Activated naive CD8-positive, alpha-beta T cell treated with anti-CD3 and anti-CD28 coated beads, Interleukin-2, amount 50 U/mL, for 24 hours (primary cell): ENCODE measurements at regions not wholly inside any gene's neighbourhood (a gene's known extent, or its start where the extent isn't known, plus 50 kb on each side); places are given as distances from the start of the nearest gene placed in this dataset.
"Not testable (repeated sequence)": the region's sequence is repeated elsewhere in the genome, so short reads cannot be mapped to it uniquely, and the experiment has no call there.

ENCODE experiments used
- ATAC-seq: fragments of 150-1000 bp; cut with Tn5 transposase; one replicate; pipeline ENCODE4 v1.10.0; 2021
- DNase-seq: peaks from one replicate; pipeline ENCODE4 v3.0.0; 2021
- H3K27ac Mint-ChIP-seq: one replicate; pipeline ENCODE4 v1.8.0; 2021; ENCODE audit warnings: mild to moderate bottlenecking, mixed read lengths
- H3K27me3 Mint-ChIP-seq: one replicate; pipeline ENCODE4 v1.8.0; 2021; ENCODE audit warnings: mixed read lengths
- H3K36me3 Mint-ChIP-seq: one replicate; pipeline ENCODE4 v1.8.0; 2021; ENCODE audit warnings: low read depth, mixed read lengths
- H3K4me1 Mint-ChIP-seq: one replicate; pipeline ENCODE4 v1.8.0; 2021; ENCODE audit warnings: mixed read lengths
- H3K4me3 Mint-ChIP-seq: one replicate; pipeline ENCODE4 v1.8.0; 2021; ENCODE audit warnings: mild to moderate bottlenecking, moderate library complexity, mixed read lengths
- H3K9me3 Mint-ChIP-seq: one replicate; pipeline ENCODE4 v1.8.0; 2021; ENCODE audit warnings: mixed read lengths

- H3K36me3 Mint-ChIP-seq: no peaks in the 10 kb centered on the region
- no peak for DNase-seq
- peaks cover 5% of the 10 kb centered on the region for H3K27me3 Mint-ChIP-seq
- no peaks in the 10 kb centered on the region for H3K4me1 Mint-ChIP-seq
- H3K27ac Mint-ChIP-seq: no peak overlapping the region
- no peak for ATAC-seq
- H3K4me3 Mint-ChIP-seq: no peak overlapping the region
- H3K9me3 Mint-ChIP-seq: no peaks in the 10 kb centered on the region
Measured at GRCh38 chrX:138020941-138021340, 455.0 kb downstream of the ZIC3 start.

DNA sequence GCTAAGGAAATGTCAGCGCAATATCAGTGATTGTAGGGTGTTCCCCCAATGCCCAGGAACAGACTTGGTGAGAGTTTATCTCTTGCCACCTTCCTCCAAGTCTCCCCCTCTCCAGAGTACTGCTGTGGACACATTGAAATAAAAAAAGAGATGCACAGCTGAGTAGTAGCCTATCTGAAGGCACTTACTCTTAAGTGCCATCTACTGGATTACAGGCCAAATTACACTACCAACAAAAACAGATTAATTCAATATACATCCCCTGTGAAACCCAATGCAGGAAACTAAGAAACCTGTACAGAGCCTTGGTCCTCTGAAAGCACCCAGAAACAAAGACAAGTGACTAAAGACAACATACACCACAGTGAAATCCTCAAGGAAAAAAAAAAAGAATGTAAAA is 460.3 kb downstream of the ZIC3 start:
- H3K4me3 Mint-ChIP-seq: no peak overlapping the region
- no peaks in the 10 kb centered on the region for H3K4me1 Mint-ChIP-seq
- ATAC-seq (no peak), DNase-seq (no peak)
- peaks cover 3% of the 10 kb centered on the region for H3K27me3 Mint-ChIP-seq
- H3K27ac Mint-ChIP-seq: no peak overlapping the region
- H3K36me3 Mint-ChIP-seq: no peaks in the 10 kb centered on the region
- no peaks in the 10 kb centered on the region for H3K9me3 Mint-ChIP-seq

DNA sequence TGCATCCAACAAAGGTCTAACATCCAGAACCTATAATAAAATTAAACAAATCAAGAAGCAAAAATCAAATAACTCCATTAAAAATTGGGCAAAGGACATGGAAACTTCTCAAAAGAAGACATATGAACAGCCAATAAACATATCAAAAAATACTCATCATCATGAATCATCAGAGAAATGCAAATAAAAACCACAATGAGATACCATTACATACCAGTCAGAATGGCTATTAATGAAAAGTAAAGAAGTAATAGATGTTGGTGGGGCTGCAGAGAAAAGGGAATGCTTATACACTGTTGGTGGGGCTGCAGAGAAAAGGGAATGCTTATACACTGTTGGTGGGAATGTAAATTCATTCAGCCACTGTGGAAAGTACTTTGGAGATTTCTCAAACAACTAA is 465.8 kb downstream of the ZIC3 start:
- DNase-seq: no peak
- H3K36me3 Mint-ChIP-seq: no peaks in the 10 kb centered on the region
- no peaks in the 10 kb centered on the region for H3K9me3 Mint-ChIP-seq
- no peaks in the 10 kb centered on the region for H3K27me3 Mint-ChIP-seq
- ATAC-seq: no peak
- H3K4me3 Mint-ChIP-seq: no peak overlapping the region
- H3K4me1 Mint-ChIP-seq: no peaks in the 10 kb centered on the region
- no peak overlapping the region for H3K27ac Mint-ChIP-seq

DNA sequence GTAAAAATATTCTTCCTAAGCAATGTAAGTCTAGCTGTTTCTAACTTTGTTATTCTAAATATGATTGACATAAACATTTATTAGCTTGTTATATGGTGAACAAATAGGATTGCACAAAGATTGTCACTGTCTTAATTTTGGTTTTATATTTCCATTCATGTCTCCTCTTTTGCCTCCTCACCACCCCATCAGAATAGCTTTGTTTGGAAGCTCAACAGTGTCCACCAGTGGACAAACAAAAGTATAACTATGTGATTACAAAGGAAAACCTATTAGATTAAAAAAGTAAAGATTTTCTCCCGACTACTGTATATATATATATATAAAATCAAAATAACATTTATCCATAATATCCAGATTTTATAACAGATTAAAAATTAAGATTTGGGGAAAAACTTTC is 468.2 kb downstream of the ZIC3 start:
- no peak for DNase-seq
- H3K27me3 Mint-ChIP-seq: no peaks in the 10 kb centered on the region
- ATAC-seq: no peak
- H3K9me3 Mint-ChIP-seq: peaks cover 2% of the 10 kb centered on the region
- no peaks in the 10 kb centered on the region for H3K4me1 Mint-ChIP-seq
- H3K27ac Mint-ChIP-seq: no peak overlapping the region
- no peaks in the 10 kb centered on the region for H3K36me3 Mint-ChIP-seq
- no peak overlapping the region for H3K4me3 Mint-ChIP-seq

DNA sequence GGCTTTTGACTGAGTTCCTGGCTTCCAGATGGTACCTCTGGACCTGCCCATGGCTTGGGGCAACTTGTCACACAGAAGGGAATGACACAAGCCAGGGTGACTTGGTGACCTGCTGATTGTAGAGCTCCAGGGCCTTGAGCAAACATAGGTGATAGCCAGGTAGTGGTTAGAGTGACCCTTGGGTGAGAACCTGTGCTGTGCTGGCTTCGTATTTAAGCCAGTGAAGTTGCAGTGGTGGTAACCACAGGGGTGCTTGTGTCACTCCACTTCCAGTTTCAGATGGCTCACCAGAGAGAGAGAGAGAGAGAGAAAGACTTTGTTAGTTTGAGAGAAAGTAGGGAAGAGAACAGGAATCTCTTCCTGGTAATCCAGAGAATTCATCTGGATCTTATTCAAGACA is 471.6 kb downstream of the ZIC3 start:
- Mint-ChIP-seq H3K36me3 (no peaks in the 10 kb centered on the region), H3K27me3 (no peaks in the 10 kb centered on the region), H3K9me3 (peaks cover 13% of the 10 kb centered on the region), H3K27ac (no peak overlapping the region), H3K4me3 (no peak overlapping the region), H3K4me1 (no peaks in the 10 kb centered on the region)
- ATAC-seq: no peak
- DNase-seq: no peak

DNA sequence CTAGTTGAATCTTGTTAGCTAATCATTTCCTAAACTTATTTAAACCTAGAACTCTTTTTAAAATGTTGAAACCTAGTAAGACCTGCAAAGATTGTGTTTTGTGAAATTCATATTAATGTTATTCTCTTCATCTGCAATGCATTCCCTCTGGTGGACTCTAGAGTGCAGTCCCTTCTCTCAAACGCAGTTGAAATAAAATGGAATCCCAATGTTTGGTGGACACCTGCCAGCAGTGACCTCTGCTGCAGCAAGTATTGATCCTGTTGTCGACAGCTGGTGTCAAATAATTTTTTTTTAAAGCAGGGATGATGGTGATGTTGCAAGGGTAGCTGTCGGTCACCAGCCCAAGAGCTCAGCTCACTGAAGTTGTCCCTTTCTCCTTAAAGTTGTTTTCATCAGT is 492.0 kb downstream of the ZIC3 start:
- Mint-ChIP-seq H3K4me3 (no peak overlapping the region), H3K4me1 (no peaks in the 10 kb centered on the region), H3K36me3 (no peaks in the 10 kb centered on the region), H3K27ac (no peak overlapping the region), H3K9me3 (peaks cover 4% of the 10 kb centered on the region), H3K27me3 (no peaks in the 10 kb centered on the region)
- ATAC-seq (no peak), DNase-seq (no peak)

DNA sequence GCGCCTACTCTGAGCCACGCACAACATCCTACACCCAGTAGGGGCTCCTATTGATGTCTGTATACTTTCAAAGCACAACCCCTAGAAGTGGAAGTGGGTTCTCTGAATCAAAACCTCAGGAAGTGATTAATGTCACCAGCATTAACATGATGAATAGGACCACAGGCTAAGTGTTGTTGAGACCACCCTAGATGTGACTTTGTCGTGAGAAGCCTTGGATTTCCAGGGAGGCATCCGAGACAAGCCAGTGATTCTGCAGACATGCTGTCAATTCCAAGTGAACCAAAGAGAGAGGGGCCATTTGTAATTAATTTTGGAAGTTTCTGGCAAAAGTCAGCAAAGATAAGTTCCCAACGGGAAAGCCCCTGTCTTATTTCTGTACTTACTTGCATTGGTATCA is 493.0 kb downstream of the ZIC3 start:
- ATAC-seq (no peak), DNase-seq (no peak)
- H3K4me3 Mint-ChIP-seq: no peak overlapping the region
- no peaks in the 10 kb centered on the region for H3K4me1 Mint-ChIP-seq
- H3K9me3 Mint-ChIP-seq: peaks cover 4% of the 10 kb centered on the region
- no peaks in the 10 kb centered on the region for H3K36me3 Mint-ChIP-seq
- H3K27ac Mint-ChIP-seq: no peak overlapping the region
- no peaks in the 10 kb centered on the region for H3K27me3 Mint-ChIP-seq

DNA sequence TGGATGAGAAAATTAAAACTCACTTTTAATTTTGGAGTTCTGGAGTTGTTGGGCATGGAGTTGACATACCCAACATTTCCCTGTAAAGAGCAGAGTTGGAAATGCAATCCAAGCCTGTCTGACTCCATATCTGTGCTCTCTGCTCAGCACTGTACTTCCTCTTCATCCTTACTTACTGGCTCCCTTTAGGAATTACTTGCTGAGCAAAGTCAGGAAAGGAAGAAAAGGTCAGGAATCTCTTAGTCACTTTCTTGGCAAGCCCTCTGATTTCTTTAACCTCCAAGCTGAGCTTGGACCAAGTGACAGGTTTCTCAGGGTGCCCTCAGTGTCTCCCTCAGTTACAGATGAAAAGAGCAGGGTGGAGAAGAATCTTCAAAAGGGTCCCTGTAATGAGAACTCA is 501.5 kb downstream of the ZIC3 start:
- Mint-ChIP-seq H3K36me3 (no peaks in the 10 kb centered on the region), H3K9me3 (no peaks in the 10 kb centered on the region)

DNA sequence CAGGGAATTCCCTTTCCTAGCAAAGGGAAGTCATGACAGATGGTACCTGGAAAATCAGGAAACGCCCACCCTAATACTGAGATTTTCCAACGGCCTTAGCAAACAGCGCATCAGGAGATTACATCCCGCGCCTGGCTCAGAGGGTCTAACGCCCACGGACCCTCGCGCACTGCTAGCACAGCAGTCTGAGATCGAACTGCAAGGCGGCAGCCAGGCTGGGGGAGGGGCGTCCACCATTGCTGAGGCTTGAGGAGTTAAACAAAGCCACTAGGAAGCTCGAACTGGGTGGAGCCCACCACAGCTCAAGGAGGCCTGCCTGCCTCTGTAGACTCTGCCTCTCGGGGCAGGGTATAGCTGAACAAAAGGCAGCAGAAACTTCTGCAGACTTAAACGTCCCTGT is 507.7 kb downstream of the ZIC3 start:
- H3K9me3 Mint-ChIP-seq: no peaks in the 10 kb centered on the region
- no peak overlapping the region for H3K27ac Mint-ChIP-seq
- no peaks in the 10 kb centered on the region for H3K27me3 Mint-ChIP-seq
- no peaks in the 10 kb centered on the region for H3K4me1 Mint-ChIP-seq
- no peak for DNase-seq
- no peak for ATAC-seq
- no peaks in the 10 kb centered on the region for H3K36me3 Mint-ChIP-seq
- no peak overlapping the region for H3K4me3 Mint-ChIP-seq

More for the DNA sequence above, 501.5 kb downstream of the ZIC3 start:
- no peak overlapping the region for H3K27ac Mint-ChIP-seq
- no peaks in the 10 kb centered on the region for H3K4me1 Mint-ChIP-seq
- DNase-seq (no peak), ATAC-seq (no peak)
- H3K27me3 Mint-ChIP-seq: no peaks in the 10 kb centered on the region
- H3K4me3 Mint-ChIP-seq: no peak overlapping the region

- no peak overlapping the region for H3K4me3 Mint-ChIP-seq
- H3K9me3 Mint-ChIP-seq: no peaks in the 10 kb centered on the region
- no peaks in the 10 kb centered on the region for H3K4me1 Mint-ChIP-seq
- ATAC-seq (no peak), DNase-seq (no peak)
- no peaks in the 10 kb centered on the region for H3K36me3 Mint-ChIP-seq
- no peak overlapping the region for H3K27ac Mint-ChIP-seq
- H3K27me3 Mint-ChIP-seq: no peaks in the 10 kb centered on the region
Measured at GRCh38 chrX:138082251-138082650, 516.3 kb downstream of the ZIC3 start.

GRCh38 chrX:138082896-138083295 is 517.0 kb downstream of the ZIC3 start:
- ATAC-seq (no peak), DNase-seq (no peak)
- Mint-ChIP-seq H3K27ac (no peak overlapping the region), H3K36me3 (no peaks in the 10 kb centered on the region), H3K4me3 (no peak overlapping the region), H3K4me1 (no peaks in the 10 kb centered on the region), H3K27me3 (no peaks in the 10 kb centered on the region), H3K9me3 (no peaks in the 10 kb centered on the region)

- DNase-seq, H3K27me3 Mint-ChIP-seq, H3K27ac Mint-ChIP-seq, H3K4me3 Mint-ChIP-seq, ATAC-seq, H3K36me3 Mint-ChIP-seq, H3K4me1 Mint-ChIP-seq, H3K9me3 Mint-ChIP-seq: not testable (repeated sequence)
Measured at GRCh38 chrX:138110910-138111309, 545.0 kb downstream of the ZIC3 start.

- Mint-ChIP-seq H3K9me3 (no peaks in the 10 kb centered on the region), H3K27ac (no peak overlapping the region), H3K27me3 (no peaks in the 10 kb centered on the region), H3K4me3 (no peak overlapping the region), H3K36me3 (no peaks in the 10 kb centered on the region), H3K4me1 (no peaks in the 10 kb centered on the region)
- ATAC-seq: no peak
- no peak for DNase-seq
Measured at GRCh38 chrX:138127314-138127713, 561.4 kb downstream of the ZIC3 start.

DNA sequence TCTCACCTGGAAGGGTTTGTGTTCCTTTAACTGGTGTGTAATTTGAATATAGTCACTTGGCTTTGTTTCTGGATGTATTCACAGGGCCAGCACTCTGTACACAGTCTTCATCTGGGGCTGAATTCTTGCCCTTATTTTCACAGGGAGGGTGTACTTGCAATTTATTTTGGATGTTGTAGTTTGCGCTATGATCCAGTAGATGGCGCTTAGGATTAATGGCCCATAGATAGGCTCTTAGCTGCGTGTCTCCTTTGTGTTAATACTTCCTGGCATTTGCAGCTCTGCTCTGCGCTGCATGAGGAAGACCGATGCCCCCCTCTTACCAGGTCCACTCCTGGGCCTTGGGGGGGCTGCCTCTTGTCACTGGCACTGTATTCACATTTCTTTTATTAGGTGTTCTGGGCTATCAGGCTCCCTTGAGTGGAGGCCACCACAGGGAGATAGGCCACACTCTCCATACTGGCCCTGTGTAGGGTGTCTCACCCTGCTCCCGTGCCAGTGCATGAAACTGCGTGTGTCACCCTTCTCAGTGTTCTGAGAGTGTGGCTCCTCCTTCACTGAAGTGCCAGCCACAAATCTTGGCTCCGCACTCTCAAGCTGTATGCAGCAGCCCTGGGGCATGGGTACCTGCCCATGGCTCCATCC is 562.2 kb downstream of the ZIC3 start:
- DNase-seq (no peak), ATAC-seq (no peak)
- Mint-ChIP-seq H3K9me3 (no peaks in the 10 kb centered on the region), H3K27ac (no peak overlapping the region), H3K4me3 (no peak overlapping the region), H3K27me3 (no peaks in the 10 kb centered on the region), H3K4me1 (no peaks in the 10 kb centered on the region), H3K36me3 (no peaks in the 10 kb centered on the region)

GRCh38 chrX:138150709-138151108 is 560.8 kb downstream of the FGF13 start:
- DNase-seq: no peak
- no peaks in the 10 kb centered on the region for H3K27me3 Mint-ChIP-seq
- no peak overlapping the region for H3K27ac Mint-ChIP-seq
- H3K36me3 Mint-ChIP-seq: no peaks in the 10 kb centered on the region
- no peak overlapping the region for H3K4me3 Mint-ChIP-seq
- no peak for ATAC-seq
- H3K9me3 Mint-ChIP-seq: no peaks in the 10 kb centered on the region
- H3K4me1 Mint-ChIP-seq: no peaks in the 10 kb centered on the region

DNA sequence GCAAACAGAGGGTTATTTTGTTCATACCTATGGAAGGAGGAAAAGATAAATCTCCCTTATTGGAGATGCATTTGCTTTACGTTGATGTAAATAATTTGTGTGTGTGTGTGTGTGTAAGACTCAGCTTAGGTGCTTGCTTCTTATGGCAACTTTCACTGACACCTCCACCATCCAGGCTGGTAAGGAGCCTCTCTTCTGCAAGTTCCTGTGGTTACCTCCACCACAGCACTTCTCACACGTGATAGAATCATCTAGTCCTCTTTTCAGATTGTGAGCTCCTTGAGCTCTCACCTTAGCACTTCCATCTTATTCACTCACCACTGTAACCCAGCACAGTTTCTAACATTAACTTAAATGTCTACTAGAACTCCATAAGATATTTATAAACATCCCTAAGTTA is 553.7 kb downstream of the FGF13 start:
- no peak overlapping the region for H3K27ac Mint-ChIP-seq
- no peaks in the 10 kb centered on the region for H3K27me3 Mint-ChIP-seq
- DNase-seq (no peak), ATAC-seq (no peak)
- no peaks in the 10 kb centered on the region for H3K4me1 Mint-ChIP-seq
- H3K4me3 Mint-ChIP-seq: no peak overlapping the region
- H3K9me3 Mint-ChIP-seq: no peaks in the 10 kb centered on the region
- no peaks in the 10 kb centered on the region for H3K36me3 Mint-ChIP-seq
